Adrenal gland (tissue), 9 donors: ENCODE measurements at regions not wholly inside any gene's neighbourhood (a gene's known extent, or its start where the extent isn't known, plus 50 kb on each side); places are given as distances from the start of the nearest gene placed in this dataset.

ENCODE experiments used
- DNase-seq, 7 donors: peaks; one replicate each; pipeline ENCODE4 v3.0.0-alpha.2; 2019 to 2020
- H3K27ac ChIP-seq, 5 donors: fragments of 200-600 bp; sonication (generic) in 4 of 5; 1 replicate in 3 of 5; 2 replicates in 2 of 5; pipeline versions ENCODE4 v1.5.1 to v1.8.0; 2016 to 2020; ENCODE audit warnings: mild to moderate bottlenecking in 1 of 5
- H3K27me3 ChIP-seq: fragments of 200-600 bp; 2 replicates; pipeline ENCODE4 v1.8.0; 2021
- H3K36me3 ChIP-seq, 2 donors: fragments of 200-600 bp; replicated peaks in 1 of 2; 1 replicate in 1 of 2; 2 replicates in 1 of 2; pipeline versions ENCODE4 v1.5.1 to v1.8.0; 2018 to 2022
- H3K4me1 ChIP-seq, 2 donors: fragments of 200-600 bp; replicated peaks in 1 of 2; 1 replicate in 1 of 2; 2 replicates in 1 of 2; pipeline versions ENCODE4 v1.5.1 to v1.8.0; 2018 to 2021
- H3K4me3 ChIP-seq, 4 donors: fragments of 200-600 bp; sonication (generic) in 3 of 4; one replicate each; pipeline ENCODE4 v1.5.1; 2016 to 2018
- H3K9me3 ChIP-seq, 3 donors: fragments of 200-600 bp; sonication (generic) in 1 of 3; replicated peaks in 1 of 3; 1 replicate in 2 of 3; 2 replicates in 1 of 3; pipeline versions ENCODE4 v1.5.1 to v1.8.0; 2016 to 2021
- POLR2A ChIP-seq, 2 donors: fragments of 450-650 bp; IDR thresholded peaks; one replicate each; pipeline ENCODE4 v1.6.1; 2017; ENCODE audit warnings: antibody characterized with exemption in 2 of 2, mild to moderate bottlenecking in 2 of 2, moderate library complexity in 1 of 2
- WGBS, 4 donors: extraction: QIAGEN DNeasy Blood & Tissue Kit in 2 of 4; methylation state at CpG; one replicate each; pipeline versions ENCODE4 v1.1.5 to v1.1.7; 2013 to 2017; 5-methylcytosine and 5-hydroxymethylcytosine counted together
- intact Hi-C, 2 donors: fragments of 100-400 bp; cut with DNase I; formaldehyde crosslinking; loops; one replicate each; pipeline versions ENCODE4 v1.14.1 to v1.15.0; 2022 to 2023
- TF ChIP-seq, protein P1 (sequence below), 6 experiments: fragments of 450-650 bp in 4 of 6; fragments of 200-600 bp in 2 of 6; sonication (generic) in 1 of 6; IDR thresholded peaks; 1 replicate in 5 of 6; 2 replicates in 1 of 6; pipeline versions ENCODE4 v1.5.1 to v1.8.0; 2016 to 2021; ENCODE audit warnings: antibody characterized with exemption in 6 of 6, mild to moderate bottlenecking in 2 of 6, moderate library complexity in 1 of 6
- donor health status: healthy with polysubstance abuse.
- donor health status: Bipolar disorder and iron deficiency.
- donor health status: DM: yes; HTN: yes; CAD: no.
- donor health status: DM: no; HTN: no; CAD: no.
- donor health status: DM: no; HTN: no; CAD: no.

- Histone ChIP-seq H3K27me3 (no peaks in the 10 kb centered on the region), H3K4me3 (no peak overlapping the region), H3K36me3 (no peaks in the 10 kb centered on the region), H3K27ac (no peak overlapping the region), H3K4me1 (no peaks in the 10 kb centered on the region), H3K9me3 (no peaks in the 10 kb centered on the region)
- intact Hi-C loops, result no loop called here
- 64 to 83% (median 77%) methylated on average over 1 of the region's 1 CpG for WGBS, 4 donors
- no peak for TF ChIP-seq POLR2A (IDR thresholded peaks at IDR 0.05)
- TF ChIP-seq, protein P1, sequence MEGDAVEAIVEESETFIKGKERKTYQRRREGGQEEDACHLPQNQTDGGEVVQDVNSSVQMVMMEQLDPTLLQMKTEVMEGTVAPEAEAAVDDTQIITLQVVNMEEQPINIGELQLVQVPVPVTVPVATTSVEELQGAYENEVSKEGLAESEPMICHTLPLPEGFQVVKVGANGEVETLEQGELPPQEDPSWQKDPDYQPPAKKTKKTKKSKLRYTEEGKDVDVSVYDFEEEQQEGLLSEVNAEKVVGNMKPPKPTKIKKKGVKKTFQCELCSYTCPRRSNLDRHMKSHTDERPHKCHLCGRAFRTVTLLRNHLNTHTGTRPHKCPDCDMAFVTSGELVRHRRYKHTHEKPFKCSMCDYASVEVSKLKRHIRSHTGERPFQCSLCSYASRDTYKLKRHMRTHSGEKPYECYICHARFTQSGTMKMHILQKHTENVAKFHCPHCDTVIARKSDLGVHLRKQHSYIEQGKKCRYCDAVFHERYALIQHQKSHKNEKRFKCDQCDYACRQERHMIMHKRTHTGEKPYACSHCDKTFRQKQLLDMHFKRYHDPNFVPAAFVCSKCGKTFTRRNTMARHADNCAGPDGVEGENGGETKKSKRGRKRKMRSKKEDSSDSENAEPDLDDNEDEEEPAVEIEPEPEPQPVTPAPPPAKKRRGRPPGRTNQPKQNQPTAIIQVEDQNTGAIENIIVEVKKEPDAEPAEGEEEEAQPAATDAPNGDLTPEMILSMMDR (IDR thresholded peaks at IDR 0.05), result no peak
- DNase-seq, result no peak
These were observed 428.8 kb downstream of the CAAP1 start for GRCh38 chr9:26463837-26464236.

DNA sequence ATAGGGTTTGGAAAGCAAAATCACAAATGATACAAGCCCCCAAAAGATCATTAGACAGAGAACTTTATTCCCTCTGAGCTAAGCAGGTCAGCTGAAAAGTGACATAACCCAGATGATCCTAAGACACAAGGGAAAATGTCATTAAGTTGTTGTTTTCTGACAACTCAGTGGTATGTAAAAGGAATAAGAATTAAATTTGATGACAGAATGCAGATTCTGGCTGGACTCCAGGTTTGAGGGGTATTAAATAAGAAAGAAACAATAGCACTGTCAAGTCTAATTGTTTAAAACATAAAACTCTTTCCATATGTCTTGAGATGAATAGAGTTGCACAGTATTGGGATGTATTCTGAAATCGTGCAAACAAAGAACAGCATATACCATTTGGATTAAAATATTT, 429.9 kb downstream of the CAAP1 start:
- no peaks in the 10 kb centered on the region for H3K36me3 ChIP-seq
- H3K9me3 ChIP-seq, result no peaks in the 10 kb centered on the region
- H3K4me1 ChIP-seq, result no peaks in the 10 kb centered on the region
- 44 to 77% (median 71%) methylated on average over 1 of the region's 1 CpG for WGBS, 4 donors
- no peak overlapping the region for H3K4me3 ChIP-seq
- H3K27ac ChIP-seq, result no peak overlapping the region
- intact Hi-C loops, result no loop called here
- no peak for DNase-seq
- no peaks in the 10 kb centered on the region for H3K27me3 ChIP-seq
- TF ChIP-seq, protein P1 (IDR thresholded peaks at IDR 0.05), result no peak
- TF ChIP-seq POLR2A (IDR thresholded peaks at IDR 0.05), result no peak

DNA sequence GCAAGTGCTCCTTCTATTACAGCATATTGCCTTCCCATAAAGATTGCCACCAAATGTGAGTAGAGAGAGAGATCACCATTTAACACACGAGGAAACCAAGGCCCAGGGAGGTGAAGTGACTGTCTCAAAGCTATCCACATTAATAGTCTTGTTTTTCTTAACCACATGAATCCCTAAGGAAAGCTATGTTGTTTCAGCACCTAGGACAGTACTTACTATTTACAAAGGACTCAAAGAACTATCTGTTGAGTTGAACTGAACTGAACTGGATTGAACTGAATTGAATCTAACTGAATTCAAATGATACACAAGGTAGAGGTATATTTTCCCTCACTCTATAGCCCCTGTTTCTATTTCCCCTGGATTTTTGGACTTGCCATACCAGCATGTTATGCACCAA, 430.4 kb downstream of the CAAP1 start:
- WGBS, 4 donors, result 15 to 38% (median 26%) methylated on average over 1 of the region's 1 CpG
- Histone ChIP-seq H3K9me3 (no peaks in the 10 kb centered on the region), H3K27ac (no peak overlapping the region), H3K4me1 (no peaks in the 10 kb centered on the region), H3K27me3 (no peaks in the 10 kb centered on the region), H3K4me3 (no peak overlapping the region), H3K36me3 (no peaks in the 10 kb centered on the region)
- intact Hi-C loops, result no loop called here
- DNase-seq, result no peak
- TF ChIP-seq POLR2A (IDR thresholded peaks at IDR 0.05), result no peak
- TF ChIP-seq, protein P1 (IDR thresholded peaks at IDR 0.05), result no peak

DNA sequence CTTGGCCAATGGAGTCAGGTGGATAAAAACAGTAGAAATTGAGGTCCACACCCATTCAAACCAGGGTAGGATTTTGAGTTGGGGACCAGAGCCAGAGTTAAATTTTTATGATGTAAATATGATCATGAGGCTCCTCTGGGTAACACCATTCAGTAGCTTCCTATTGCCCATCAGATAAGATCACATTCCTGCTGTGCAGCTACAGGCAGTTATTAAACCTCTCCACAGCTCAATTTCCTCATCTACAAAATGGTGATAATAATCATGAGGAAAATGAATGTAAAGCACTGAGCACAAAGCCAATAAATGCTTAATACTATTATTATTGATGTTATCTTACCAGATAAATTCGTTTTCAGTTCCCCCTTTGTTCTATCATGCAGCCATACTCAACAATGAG, 432.0 kb downstream of the CAAP1 start:
- WGBS, 4 donors, result 16 to 35% (median 29%) methylated on average over 1 of the region's 1 CpG
- TF ChIP-seq, protein P1 (IDR thresholded peaks at IDR 0.05), result no peak

More for the DNA sequence above, 432.0 kb downstream of the CAAP1 start:
- Histone ChIP-seq H3K36me3 (no peaks in the 10 kb centered on the region), H3K27me3 (no peaks in the 10 kb centered on the region), H3K27ac (no peak overlapping the region), H3K4me3 (no peak overlapping the region), H3K9me3 (no peaks in the 10 kb centered on the region), H3K4me1 (no peaks in the 10 kb centered on the region)
- intact Hi-C loops, result no loop called here
- DNase-seq, result no peak
